C4-2B (cell line): ENCODE measurements at regions not wholly inside any gene's neighbourhood (a gene's known extent, or its start where the extent isn't known, plus 50 kb on each side); places are given as distances from the start of the nearest gene placed in this dataset.

Experiments
- CTCF ChIP-seq: fragments of 450-650 bp; conservative IDR thresholded peaks from 2 replicates; pipeline ENCODE4 v1.5.1; 2017; ENCODE audit warnings: mild to moderate bottlenecking
- ZFX ChIP-seq: fragments of 450-650 bp; IDR thresholded peaks from 2 replicates; pipeline ENCODE4 v1.6.1; 2017

- TF ChIP-seq CTCF = no peak
- TF ChIP-seq ZFX = no peak
These were observed 1834.1 kb upstream of the CELF4 start for GRCh38 chr18:39399662-39400061.
